ENCODE measurements at regions not wholly inside any gene's neighbourhood (a gene's known extent, or its start where the extent isn't known, plus 50 kb on each side); places are given as distances from the start of the nearest gene placed in this dataset.

DNA sequence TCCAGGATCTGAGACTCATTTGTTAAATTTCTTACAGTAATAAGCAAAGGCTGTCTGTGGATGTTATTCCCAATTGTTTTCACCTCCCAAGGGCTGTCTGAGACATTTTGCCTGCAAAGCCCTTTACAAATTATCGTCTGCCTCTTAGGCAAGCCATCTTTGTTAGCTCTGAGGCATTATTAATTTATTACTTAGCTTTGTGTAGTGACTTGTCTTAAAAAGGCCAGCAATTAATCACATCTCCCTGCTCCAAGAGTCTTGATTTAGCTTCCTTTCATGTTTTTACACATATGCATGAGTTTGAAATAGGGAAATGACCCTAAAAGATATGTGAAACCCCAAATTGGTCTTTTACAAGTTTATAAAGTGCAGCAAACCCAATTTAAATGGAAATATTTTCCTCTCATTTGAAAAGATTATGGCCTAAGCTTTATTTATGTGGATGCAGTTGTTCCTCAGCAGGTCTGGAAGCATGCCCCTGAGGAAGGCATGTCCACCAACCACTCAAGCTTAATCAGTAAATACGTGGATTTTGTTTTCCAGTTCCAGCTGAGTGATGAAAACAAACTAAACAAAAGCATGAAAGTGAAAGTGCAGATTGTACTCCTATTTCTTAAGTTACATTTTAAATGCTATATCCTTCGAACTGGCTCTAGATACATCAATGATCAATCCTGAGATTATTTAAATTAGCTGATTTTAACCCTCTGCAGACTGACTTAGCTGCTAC is 173.6 kb upstream of the LNX1 start:
- no peak for DNase-seq

DNA sequence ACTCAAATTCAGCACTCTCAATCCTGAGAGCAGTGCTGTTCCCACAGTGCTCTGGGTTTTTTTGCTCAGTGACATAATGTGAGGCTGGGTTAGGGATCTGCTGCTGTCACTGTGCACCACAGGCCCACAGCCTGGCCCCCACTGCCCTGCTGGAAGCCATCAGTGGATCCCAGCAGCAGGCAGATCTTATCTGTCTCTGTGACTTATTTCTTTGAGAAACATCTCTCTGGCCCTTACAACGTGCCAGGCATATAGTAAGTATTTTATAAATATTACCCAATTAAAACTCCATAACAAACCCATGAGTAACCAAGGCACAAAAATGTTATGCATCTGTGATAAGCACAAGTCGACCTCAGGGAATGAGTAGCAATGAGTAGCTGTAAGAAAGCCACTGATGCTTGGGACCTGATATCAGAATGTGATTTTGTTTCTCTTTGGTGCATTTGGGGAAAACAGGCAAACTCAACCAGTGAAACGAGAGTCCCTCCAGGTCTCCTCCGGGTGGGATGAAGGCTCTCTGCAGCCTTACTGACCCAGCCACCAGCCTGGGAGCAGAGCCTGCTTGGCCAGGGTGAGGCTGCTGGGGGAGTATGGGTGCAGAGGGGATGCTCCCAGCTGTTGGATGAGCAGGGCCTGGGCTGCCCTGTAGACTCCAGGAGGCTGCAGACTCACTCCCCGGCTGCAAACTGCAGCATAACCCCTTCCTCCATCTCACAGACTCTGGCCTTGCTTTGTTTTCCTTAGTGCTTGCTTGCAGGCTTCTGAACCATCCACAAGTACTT is 172.7 kb upstream of the LNX1 start:
- DNase-seq: peak; percentile 96

DNA sequence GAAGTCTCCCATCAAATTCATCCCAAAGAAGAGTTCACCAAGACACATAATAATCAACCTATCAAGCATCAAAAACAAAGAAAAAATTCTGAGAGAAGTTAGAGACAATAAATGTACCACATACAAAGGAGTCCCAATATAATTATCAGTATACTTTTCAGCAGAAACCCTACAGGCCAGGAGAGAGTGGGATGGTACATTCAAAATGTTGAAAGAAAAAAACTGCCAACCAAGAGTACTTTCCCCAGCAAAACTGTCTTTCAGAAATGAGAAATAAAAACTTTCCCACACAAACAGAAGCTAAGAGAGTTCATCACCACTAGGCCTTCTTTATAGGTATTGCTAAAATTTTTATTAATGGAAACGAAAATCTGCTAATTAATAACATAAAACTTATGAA is 164.4 kb upstream of the LNX1 start:
- no peak for DNase-seq

DNA sequence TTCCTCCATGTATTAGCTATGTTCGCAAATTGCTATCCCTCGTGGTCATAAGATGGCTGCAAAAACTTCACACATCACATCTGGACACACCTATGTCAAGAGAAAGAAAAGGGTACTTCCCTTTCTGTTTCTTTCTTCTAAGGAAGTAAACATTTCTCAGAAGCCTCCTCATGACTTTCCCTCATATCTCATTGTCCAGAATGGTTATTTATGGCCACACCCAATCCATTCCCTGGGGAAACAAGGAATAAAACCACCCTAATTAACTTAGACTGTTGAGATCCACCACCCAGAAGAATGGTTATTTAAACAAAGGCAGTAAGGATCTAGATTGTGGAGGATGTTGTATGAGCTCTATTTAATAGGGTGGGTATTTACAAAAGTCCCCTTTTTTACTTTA is 160.8 kb upstream of the LNX1 start:
- DNase-seq: no peak

DNA sequence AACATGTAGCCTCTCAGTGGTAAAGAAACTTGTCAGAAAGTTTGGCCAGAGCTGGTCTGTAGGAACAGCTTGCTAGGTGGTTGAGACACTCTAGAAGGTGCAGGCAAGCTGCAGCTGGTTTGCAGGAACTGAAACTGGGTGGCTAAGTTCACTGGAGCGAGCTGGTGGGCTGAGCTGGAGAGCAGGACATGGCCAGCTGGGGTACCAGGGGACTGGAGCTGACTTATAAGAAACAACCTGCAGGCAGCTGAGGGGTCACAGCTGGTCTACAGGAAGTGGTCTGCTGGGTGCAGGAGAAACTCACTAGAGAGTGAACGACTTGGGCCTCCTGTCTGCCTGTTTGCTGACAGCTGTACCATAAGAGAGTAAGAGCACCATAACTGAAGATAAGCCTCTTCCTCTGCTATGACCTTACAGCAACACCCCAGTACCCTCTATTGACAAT is 157.1 kb upstream of the LNX1 start:
- no peak for DNase-seq

DNA sequence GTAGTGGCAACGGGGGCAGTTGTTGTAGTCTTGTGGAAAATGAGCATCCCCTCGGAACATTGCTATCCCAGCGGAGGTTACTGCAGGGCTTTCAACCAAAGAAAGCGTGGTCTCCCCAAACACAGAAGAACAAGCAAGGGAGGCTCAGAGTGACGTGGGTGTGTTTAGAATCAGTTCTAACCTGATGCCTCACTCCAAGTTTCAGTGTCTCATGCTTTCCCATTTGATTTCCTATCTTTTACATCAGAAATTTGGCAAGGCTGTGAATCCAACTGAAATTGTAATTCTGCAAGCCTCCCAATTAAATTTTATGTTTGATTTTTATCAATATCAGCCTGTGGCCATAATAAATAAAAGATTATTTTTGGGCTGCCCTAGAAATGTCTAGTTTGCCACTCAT is 156.1 kb upstream of the LNX1 start:
- DNase-seq: peak; percentile 10

DNA sequence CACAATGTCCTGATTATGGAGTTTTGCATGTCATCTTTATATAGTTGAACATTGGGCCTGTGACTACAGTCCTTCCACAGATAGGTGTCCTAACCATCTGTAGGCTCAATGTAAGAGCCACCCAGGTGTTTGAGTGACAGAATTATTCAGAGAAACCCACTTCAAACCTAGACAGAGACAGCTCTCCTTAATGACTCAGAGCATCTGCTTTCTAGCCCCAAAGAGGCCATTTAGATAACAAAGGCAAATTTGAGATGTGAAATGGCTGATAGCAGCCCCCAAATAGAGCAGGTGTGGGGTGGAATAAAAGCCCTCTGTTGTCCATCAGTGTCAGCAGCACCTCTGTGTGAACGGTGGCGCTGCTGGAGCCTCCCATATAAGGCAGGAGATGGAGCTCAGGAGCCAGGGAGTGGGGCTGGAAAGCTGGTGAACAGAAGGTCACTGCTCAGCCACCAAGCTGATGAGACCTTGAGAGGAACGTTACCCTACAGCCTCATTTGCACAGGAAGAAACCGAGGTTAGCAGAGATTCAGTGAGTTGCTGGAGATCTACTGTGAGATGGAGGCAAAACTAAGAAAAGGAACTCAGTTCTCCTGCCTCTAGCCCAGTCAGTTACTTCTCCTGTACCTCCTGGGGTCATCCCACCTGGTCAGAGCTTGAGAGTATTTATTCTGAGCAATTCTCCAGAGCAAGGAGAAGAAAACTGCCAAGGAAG is 153.3 kb upstream of the LNX1 start:
- peak; percentile 5 for DNase-seq

DNA sequence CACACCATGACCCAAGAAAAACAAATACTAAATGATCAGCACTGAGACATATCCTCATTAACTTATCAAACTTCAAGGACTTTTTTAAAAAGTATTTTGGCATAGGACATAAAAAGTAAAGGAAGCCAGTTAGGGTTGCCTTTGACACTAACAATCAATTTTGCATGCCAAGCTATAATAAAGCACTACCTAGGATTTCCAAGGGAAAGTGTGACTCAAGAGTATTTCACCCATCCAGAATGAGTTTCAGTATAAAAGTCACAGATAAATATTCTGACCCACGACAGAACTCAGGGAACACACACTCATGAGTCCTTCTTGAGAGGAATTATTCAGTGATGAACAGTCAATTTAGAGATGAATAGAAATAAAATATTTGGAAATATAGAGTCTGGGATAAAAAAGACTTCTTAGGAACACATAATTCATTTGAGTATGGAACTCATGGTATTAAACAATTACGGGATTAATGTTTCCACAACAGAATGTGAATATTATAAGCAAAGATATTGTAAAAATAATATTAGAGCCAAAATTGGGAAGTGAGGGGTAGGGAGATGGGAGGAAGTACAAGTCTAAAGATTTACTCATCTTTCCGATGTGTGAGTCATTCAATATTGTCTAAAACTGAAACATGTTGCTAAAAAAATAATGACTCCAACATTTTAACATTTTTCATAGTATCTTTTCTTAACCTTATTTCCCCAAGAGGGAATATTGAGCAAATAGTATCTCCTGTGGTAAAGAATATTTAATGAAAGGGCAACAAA is 143.5 kb upstream of the LNX1 start:
- peak; percentile 85 for DNase-seq

DNA sequence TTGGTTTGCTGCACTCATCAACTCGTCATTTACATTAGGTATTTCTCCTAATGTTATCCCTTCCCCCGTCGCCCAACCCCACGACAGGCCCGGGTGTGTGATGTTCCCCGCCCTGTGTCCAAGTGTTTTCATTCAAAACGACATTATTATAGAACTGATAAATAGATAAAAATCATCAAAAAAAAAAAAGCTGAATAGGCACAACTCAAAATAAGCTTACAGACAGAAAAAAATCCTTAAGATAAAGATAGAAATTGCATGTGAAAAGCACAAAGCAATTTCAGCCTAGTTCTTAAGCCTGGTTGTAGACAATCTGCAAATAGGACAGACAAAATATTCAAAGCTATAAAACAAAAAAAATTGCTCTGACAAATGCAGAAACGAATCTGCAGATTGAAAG is 142.9 kb upstream of the LNX1 start:
- no peak for DNase-seq

DNA sequence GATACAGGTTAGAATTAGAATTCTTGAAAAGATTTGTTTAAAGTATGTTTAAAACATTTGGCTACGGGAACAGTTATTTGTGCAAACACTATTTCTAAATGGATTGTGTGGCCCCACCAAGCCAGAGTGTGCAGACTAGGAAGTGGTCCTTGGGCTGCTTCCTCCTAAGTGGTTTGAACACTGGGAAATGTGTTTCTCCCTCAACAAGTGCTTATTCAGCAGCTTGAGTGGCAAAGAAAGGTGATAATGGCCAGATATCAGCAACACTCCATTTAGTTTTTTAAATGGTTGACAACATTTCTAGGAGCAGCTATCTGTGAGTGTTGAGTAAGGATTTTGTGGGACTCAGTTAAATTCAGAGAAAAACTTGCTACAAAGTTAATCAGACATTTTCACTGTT is 141.4 kb upstream of the LNX1 start:
- DNase-seq: no peak

DNA sequence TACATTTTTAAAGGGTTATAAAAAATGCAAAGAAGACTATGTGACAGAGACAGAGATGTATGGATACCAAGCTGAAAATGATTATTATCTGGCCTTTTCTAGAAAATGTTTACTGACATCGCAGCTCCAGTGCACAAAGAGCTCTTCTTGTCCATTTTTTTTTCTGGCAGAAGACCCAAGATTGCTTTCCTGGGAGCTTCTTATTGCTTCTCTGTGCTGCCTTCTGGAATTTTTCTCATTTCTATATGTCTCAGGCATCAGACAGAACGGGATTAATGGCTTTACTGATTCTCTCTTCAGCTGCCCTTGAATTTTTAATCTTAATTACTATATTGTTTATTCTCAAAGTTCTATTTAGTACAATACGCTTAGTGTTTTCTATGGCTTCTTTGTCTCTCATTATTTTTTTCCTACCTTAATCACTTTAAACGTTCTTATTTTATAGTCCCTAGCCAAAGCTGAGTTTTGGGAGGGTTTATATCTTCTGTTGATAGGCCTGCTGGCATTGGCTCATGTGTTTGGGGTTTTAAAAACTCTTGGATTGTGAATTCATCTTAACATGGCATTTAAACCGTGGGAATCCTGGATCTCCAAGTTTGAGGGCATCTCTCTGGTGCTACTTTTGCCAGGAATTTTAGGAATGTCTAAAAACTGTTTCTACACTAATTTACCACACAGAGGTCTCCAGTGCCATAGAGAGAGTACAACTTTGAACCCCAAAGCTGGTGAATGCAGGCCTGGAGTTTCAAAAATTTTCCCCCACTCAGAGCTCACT is 138.9 kb upstream of the LNX1 start:
- peak; percentile 32 for DNase-seq

DNA sequence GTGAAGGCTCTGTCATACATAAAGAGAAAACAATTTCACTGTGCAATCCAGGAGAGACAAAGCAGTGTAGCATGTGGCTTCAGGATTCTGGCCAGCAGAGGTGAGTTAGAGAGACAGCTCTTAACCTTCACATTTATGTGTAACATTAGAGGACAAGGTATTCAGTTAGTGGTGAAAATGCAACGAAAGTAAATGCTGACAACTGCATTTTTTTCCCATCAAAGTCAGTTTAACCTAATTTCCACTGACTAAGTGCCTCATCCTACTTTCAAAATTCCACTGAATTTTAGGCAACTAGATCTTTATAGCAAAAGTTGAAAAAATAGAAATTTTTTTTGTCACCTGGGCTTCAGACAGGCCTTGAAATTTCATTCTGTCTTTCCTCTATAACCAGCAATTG is 130.8 kb upstream of the LNX1 start:
- DNase-seq: no peak

DNA sequence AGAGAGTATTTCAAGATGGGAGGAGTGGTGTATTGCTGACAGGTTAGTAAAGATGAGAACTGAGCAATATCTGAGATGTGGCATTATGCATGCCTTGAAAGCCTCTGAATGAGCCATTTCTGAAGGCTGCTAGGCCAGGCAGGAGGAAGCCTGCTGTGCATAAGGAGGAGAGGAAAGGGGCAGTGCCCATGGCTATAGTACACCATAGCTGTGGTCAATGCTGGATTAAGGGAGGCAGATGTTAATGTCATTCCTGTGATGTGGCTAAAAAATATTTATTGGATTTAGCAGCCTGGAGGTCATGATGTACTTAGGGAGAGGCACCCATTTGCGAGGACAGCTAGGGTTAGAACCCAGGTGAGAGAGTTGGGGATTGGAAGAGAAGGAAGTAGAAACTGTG is 130.0 kb upstream of the LNX1 start:
- DNase-seq: no peak

DNA sequence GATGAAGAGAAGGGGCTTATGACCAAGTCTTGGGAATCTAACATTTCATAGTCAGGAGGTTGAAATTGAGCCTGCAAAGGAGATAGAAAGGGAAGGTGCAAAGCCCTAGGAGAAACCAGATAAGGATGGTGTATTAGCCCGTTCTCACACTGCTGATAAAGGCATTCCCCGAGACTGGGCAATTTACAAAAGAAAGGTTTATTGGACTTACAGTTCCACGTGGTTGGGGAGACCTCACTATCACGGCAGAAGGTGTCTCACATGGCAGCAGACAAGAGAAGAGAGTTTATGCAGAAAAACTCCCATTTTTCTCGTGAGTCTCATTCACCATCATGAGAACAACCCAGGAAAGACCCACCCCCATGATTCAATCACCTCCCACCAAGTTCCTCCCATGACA is 129.5 kb upstream of the LNX1 start:
- DNase-seq: no peak

DNA sequence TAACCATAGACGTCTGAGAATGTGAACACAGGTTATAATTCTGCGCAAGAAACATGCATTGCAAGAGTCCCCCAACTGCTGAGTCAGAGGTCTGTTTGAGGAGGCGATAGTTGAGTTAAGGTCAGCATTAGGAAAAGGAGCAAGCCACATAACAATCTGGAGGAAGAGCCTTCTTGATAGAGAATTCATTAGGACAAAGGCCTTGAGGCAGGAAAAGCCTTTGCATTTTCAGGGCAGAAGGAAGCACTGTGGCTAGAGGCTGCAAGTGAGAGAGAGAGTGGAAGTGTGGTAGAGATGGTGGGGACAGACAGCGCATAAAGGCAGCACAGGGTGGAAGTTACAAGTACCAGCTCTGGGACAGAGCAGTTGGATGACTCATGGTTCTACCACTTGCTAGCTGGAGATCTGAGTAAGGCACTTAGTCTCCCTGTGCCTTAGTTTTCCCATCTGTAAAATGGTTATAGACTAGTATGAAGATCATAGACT is 125.8 kb upstream of the LNX1 start:
- peak; percentile 82 for DNase-seq

DNA sequence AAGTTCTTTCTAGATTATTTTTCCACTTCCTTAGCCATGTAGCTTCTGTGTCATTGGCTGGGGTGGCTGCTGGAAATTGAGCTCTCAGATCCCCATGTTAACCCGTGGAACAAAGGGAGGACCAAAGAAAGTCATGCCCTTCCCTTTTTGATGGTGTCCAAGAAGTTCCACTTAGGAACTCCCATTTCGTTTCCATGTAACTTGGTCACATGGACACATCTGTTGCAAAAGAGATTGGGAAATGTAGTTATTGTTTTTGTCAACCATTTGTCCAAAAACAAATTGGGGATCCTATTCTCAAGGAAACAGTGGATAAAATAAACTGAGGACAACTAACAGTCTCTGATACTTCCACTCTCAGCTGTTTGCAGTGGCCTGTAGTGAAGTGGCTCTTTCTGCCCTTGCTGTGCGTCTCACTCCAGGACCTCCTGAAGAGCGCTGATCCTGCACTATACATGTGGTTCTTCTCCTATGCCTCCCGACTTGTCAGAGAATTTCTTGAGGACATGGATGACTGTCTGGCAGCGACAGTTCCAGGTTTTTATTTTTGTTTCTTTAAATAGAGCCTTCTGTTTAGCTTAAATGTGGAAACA is 125.3 kb upstream of the LNX1 start:
- no peak for DNase-seq

DNA sequence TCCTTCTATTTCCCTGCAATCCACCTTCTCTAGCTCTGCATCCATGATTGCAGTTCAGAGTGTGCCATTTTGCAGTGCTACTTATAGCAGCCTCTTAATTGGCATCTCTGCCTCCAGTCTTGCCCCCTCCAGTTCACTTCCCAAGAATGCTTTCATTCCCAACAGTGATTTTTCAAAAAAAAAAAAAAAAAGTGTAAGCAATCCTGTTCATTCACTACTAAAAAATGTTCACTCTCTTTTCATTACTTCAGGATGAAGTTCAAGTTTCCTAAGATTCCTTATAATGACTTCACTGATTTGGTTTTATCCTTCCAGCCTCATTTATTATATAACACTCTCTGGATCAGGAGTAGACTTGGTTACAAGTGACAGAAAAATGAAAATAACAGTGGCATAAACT is 124.7 kb upstream of the LNX1 start:
- peak; percentile 75 for DNase-seq

DNA sequence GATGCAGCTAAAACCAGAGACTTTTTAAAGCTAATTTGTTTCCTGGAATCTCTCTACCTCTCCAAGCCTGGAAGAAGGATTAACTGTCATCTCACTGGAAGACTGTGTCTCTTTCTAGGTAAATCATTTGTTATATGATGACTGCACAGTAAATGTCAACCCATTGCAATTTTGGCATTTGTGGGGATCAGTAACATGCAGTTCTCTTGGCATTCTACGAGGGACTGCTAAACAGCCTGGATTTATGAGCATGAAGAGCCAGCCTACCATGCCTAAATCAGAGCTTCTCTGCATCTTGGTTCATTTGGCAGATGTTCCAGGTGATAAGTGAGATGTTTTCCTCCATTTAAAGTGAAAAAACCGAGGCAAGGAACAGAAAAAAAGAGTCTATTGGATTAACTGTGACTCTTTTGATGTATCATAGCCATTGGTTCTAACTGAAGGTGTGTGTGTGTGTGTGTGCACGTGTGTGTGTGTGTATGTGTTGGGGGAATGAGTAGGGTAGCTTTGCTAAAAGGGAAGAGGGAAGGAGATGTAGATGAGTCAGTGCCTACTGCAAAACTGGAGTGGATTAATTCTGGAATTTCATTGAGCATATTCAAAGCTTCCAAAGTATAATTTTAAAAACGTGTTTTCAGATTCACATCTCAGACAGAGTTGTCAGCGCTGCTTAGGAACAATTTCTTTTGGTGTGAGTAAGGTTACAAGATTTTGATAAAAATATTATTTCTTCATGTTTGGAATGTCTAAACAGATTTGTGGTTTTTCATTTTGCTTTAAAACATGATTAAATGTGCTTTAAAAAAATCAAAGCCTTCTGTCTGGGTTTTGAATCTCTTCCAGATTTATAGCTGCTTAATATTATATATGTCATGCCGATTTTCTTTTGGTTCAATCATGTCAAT is 123.2 kb upstream of the LNX1 start:
- peak; percentile 97 for DNase-seq

DNA sequence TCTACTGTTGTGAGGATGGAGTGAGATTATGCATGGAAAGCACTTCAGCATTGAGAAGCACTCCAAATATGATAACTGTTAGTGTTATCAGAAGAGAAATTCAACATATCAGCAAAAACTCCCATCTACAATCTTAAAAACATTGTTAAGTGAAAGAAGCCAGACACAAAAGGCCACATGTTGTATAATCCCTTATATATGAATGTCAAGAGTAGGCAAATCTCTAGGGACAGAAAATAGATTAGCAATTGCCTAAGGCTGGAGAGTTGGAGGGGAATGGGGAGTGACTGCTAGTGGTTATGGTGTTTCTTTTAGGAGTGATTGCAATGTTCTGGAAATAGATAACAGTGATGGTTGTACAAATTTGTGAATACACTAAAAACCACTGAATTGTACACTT is 122.5 kb upstream of the LNX1 start:
- no peak for DNase-seq

DNA sequence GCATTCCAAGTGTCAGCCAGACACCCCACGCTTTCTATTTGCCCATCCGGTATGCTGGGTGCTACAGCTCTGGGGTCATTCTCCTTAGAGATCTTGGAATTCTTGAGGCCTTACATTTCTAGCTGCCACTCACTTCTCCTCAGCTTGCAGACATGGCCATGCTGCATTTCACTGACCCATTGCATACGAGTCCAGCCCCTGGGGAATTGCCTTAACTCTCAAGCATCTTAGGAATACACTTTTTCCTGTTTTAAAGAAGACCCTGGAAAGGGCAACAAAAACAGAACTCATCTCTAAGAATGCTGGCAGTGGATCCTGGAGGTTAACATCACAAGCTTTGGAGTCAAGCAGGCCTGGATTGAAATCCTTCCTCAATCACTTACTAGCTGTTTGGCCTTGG is 122.0 kb upstream of the LNX1 start:
- peak; percentile 65 for DNase-seq

Data from fibroblast of skin of right biceps (primary cell).